B cell (primary cell): ENCODE measurements at regions not wholly inside any gene's neighbourhood (a gene's known extent, or its start where the extent isn't known, plus 50 kb on each side); places are given as distances from the start of the nearest gene placed in this dataset.

Source experiments
- CTCF ChIP-seq: fragments of 200-600 bp; IDR thresholded peaks from one replicate; pipeline ENCODE4 v1.8.0; 2022; ENCODE audit warnings: antibody characterized with exemption, mild to moderate bottlenecking
- EZH2 ChIP-seq: IDR thresholded peaks from 2 replicates; pipeline ENCODE4 v1.6.1; 2012; ENCODE audit warnings: borderline replicate concordance, low read depth, mild to moderate bottlenecking, moderate library complexity, low read length; ENCODE audit not compliant: insufficient read depth, poor library complexity, severe bottlenecking

GRCh38 chr16:63703612-63704011 is 1418.3 kb downstream of the CDH11 start:
- TF ChIP-seq CTCF (no peak), EZH2 (no peak)
